Raji (cell line): ENCODE measurements at regions not wholly inside any gene's neighbourhood (a gene's known extent, or its start where the extent isn't known, plus 50 kb on each side); places are given as distances from the start of the nearest gene placed in this dataset.

Experiments used
- POLR2A ChIP-seq: IDR thresholded peaks from 2 replicates; pipeline ENCODE4 v1.6.1; 2011; ENCODE audit warnings: low read depth, low read length, control low read depth; ENCODE audit not compliant: insufficient read depth

DNA sequence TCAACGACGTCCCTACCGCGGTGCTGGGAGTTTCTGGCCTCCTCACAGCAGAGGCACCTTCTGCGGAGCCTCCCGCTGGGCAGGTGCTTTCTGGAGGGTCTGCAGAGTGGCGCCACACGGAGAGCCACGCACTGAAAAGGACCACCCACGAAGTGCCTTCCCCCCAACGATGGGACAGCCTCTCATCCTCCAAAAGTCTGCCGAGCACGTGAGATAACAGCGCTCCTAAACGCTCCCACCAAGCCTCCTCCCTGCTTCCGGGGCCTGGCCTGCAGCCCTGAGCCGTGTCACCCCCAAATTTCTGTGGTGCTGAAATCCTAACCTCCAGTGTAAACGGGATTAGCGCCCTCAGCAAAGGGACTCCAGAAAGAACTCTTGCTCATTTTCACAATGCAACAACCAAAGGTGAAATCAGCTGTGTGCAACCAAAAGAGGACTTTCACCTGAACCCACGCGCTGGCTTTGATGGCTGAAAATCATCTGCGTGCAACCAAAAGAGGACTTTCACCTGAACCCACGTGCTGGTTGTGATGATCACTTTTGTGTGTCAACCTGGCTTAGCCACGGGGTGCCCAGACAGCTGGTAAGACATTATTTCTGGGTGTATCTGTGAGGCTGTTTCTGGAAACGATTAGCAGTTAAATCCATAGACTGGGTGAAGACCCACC, 924.6 kb downstream of the BRD1 start:
- no peak for TF ChIP-seq POLR2A

GRCh38 chr22:48902001-48902869, 925.4 kb downstream of the BRD1 start:
- no peak for TF ChIP-seq POLR2A

DNA sequence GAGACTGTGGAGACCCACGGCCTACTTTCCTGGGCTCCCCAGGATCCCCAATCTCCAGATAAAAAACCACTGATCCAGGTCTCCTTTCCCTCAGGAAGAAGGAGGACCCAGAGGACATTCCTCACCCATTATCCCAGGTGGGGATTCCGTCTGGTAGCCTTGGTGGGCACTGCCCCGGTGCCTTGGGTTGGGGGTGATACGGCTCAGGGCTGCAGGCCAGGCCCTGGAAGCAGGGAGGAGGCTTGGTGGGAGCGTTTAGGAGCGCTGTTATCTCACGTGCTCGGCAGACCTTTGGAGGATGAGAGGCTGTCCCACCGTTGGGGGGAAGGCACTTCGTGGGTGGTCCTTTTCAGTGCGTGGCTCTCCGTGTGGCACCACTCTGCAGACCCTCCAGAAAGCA, 926.3 kb downstream of the BRD1 start:
- TF ChIP-seq POLR2A = no peak

GRCh38 chr22:48900626-48901025, 927.0 kb downstream of the BRD1 start:
- TF ChIP-seq POLR2A = no peak

- TF ChIP-seq POLR2A = no peak
These were observed 927.4 kb downstream of the BRD1 start for GRCh38 chr22:48900327-48900597.

GRCh38 chr22:48899523-48900326, 927.9 kb downstream of the BRD1 start:
- no peak for TF ChIP-seq POLR2A

- no peak for TF ChIP-seq POLR2A
These were observed 929.0 kb downstream of the BRD1 start for GRCh38 chr22:48898524-48899250.

- TF ChIP-seq POLR2A = no peak
These were observed 929.9 kb downstream of the BRD1 start for GRCh38 chr22:48897645-48898370.

- TF ChIP-seq POLR2A = no peak
These were observed 930.7 kb downstream of the BRD1 start for GRCh38 chr22:48896766-48897644.

DNA sequence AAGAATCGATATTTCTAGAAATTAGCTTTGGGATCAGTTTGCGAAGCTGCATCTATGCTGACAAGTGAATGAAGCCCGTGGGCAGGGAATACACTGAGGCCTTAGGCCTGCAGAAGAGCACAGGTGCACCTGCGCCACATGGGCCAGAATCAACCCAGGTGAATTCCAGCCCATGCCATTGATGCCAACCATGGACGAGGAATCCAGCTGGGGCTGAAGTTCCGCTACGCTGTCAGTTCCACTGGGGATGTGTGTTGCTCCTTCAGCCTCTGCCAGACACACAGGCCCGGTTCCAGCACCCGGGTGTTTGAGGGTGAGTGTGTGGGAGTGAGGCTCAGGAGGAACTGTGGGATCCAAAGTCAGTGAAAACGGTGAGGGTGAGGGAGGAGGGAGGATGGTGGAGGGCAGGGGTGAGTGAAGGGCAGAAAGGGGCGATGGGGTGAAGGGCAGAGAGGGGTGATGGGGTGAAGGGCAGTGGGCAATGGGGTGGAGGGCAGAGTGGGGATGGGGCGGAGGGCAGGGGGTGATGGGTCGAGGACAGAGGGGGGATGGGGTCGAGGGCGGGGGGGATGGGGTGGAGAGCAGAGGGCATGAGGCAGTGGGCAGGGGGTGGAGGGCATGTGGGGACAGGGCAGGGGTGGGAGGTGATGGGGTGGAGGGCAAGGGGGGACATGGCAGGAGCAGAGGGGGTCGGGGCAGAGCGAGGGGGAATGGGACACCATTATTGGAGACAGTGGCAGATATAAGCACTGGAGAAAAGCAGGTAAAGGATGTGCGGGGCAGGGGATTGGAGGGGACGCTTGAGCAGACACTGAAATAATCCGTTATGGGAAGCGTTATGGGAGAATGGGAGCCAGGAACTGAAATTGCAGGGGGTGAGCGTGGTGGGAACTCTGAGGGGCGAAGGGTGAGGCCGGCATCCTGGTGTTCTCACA, 931.6 kb downstream of the BRD1 start:
- TF ChIP-seq POLR2A = no peak

DNA sequence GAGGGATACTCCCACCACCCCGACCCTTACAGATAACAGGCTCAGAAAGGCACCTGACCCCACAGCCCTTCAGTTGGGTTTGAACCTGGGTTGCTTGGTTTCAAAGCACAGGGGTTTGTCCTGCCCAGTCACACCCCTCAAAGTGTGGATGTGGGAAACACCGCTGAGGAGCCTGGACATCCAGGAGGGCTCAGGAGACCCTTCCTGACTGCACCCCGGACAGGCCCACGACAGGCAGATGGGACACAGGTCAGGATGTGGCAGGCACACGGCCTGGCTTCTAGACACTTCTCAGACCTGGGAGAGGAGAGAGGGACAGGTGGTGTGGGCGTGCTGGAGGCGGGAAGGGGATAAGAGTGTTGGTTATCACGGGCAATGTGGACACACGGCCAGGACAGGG, 932.3 kb downstream of the BRD1 start:
- no peak for TF ChIP-seq POLR2A

- TF ChIP-seq POLR2A = no peak
These were observed 932.8 kb downstream of the BRD1 start for GRCh38 chr22:48894804-48895250.

DNA sequence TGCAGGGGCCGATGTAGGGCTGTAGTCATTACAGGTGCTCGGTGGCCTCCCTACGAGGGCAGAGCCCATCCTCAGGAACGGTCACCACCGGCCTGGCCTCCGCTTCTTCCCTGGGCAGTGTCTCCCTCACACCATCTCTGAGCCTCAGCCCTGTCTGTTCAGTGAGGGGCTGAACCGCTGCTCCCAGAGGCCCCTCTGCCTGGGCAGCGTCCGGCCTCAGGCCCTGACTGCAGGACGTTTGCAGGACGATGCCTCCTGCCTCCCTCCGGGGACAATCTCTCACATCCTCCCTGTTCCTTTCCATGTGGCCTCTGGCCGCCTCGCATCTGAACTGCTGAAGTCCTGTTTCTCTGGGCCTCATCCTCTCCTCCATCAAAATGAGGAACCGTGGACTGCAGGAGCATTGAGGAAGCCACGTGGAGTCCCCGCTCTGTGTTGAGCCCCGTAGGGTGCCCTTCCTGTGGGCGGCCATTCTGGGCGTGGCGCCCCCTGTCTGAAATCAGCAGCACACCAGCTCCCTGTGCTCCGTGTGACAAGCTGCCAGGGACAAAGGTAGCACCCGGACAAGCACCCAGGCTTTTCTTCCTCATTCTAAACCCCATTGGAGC, 933.5 kb downstream of the BRD1 start:
- TF ChIP-seq POLR2A = no peak
